B cell (primary cell): ENCODE measurements at regions not wholly inside any gene's neighbourhood (a gene's known extent, or its start where the extent isn't known, plus 50 kb on each side); places are given as distances from the start of the nearest gene placed in this dataset.

ENCODE experiments used
- ATAC-seq: fragments of 200-7000 bp; cut with Tn5 transposase; one replicate; pipeline ENCODE4 v1.10.0; 2021; ENCODE audit warnings: low read depth, mild to moderate bottlenecking, moderate number of reproducible peaks, moderate library complexity
- CTCF ChIA-PET: fragments of 350-600 bp; sonication (Branson Sonifier 250); formaldehyde crosslinking; loops from one replicate; lab custom pipeline; 2021; ENCODE audit warnings: antibody characterized with exemption, inconsistent platforms; lab: Charles Lee
- POLR2A ChIA-PET: fragments of 350-600 bp; sonication (Branson Sonifier 250); formaldehyde crosslinking; loops from one replicate; lab custom pipeline; 2021; ENCODE audit warnings: antibody characterized with exemption; lab: Charles Lee
- DNase-seq: peaks from one replicate; pipeline ENCODE4 v3.0.0; 2013
- H2AFZ ChIP-seq: 2 replicates; pipeline ENCODE4 v1.6.1; 2012; ENCODE audit warnings: mild to moderate bottlenecking, low read depth, low read length; ENCODE audit not compliant: insufficient read depth, poor library complexity, severe bottlenecking
- H3K27ac ChIP-seq, 2 donors: 1 replicate in 1 of 2; 2 replicates in 1 of 2; pipeline ENCODE4 v1.5.1; 2012 to 2013; ENCODE audit warnings: low read length in 2 of 2, mild to moderate bottlenecking in 2 of 2, moderate library complexity in 1 of 2
- H3K27me3 ChIP-seq, 4 experiments: fragments of 200-600 bp in 1 of 4; sonication (generic) in 1 of 4; replicated peaks in 1 of 4; 1 replicate in 2 of 4; 2 replicates in 2 of 4; pipeline versions ENCODE4 v1.6.1 to v1.7.0; 2013 to 2016; ENCODE audit warnings: low read length in 3 of 4, mild to moderate bottlenecking in 2 of 4, mixed read lengths in 1 of 4, moderate library complexity in 1 of 4; ENCODE audit not compliant: insufficient read depth in 4 of 4, control insufficient read depth in 3 of 4; ENCODE audit errors: control extremely low read depth in 1 of 4
- H3K36me3 ChIP-seq, 2 experiments: replicated peaks in 1 of 2; 1 replicate in 1 of 2; 2 replicates in 1 of 2; pipeline versions ENCODE4 v1.6.1 to v1.7.1; 2013; ENCODE audit warnings: low read length in 1 of 2; ENCODE audit not compliant: insufficient read depth in 2 of 2, control insufficient read depth in 1 of 2; ENCODE audit errors: control extremely low read depth in 1 of 2, extremely low read depth in 1 of 2
- H3K4me1 ChIP-seq, 2 donors: fragments of 200-600 bp in 1 of 2; sonication (generic) in 1 of 2; 1 replicate in 1 of 2; 2 replicates in 1 of 2; pipeline versions ENCODE4 v1.5.1 to v1.6.1; 2013 to 2017; ENCODE audit warnings: low read length in 2 of 2; ENCODE audit not compliant: control insufficient read depth in 2 of 2, insufficient read depth in 2 of 2
- H3K4me2 ChIP-seq: replicated peaks from 2 replicates; pipeline ENCODE3; 2012; ENCODE audit warnings: mild to moderate bottlenecking, low read depth, low read length; ENCODE audit not compliant: poor library complexity, severe bottlenecking
- H3K4me3 ChIP-seq, 5 experiments: fragments of 200-600 bp in 1 of 5; sonication (generic) in 1 of 5; 1 replicate in 3 of 5; 2 replicates in 2 of 5; pipeline versions ENCODE4 v1.5.1 to v1.7.0; 2011 to 2016; ENCODE audit warnings: low read length in 4 of 5, mild to moderate bottlenecking in 4 of 5, low read depth in 2 of 5, control low read depth in 1 of 5, moderate library complexity in 1 of 5; ENCODE audit not compliant: insufficient read depth in 1 of 5; ENCODE audit errors: control extremely low read depth in 1 of 5, extremely low read depth in 1 of 5
- H3K79me2 ChIP-seq: fragments of 200-600 bp; sonication (generic); one replicate; pipeline ENCODE4 v1.6.0; 2016; ENCODE audit warnings: low read length; ENCODE audit not compliant: control insufficient read depth, insufficient read depth
- H3K9ac ChIP-seq: fragments of 200-600 bp; sonication (generic); 2 replicates; pipeline ENCODE4 v1.6.1; 2017; ENCODE audit warnings: mild to moderate bottlenecking, low read length, moderate library complexity
- H3K9me3 ChIP-seq, 3 donors: one replicate each; pipeline versions ENCODE4 v1.6.1 to v1.7.1; 2013; ENCODE audit warnings: low read length in 2 of 3; ENCODE audit not compliant: control insufficient read depth in 2 of 3, insufficient read depth in 1 of 3; ENCODE audit errors: control extremely low read depth in 1 of 3
- H4K20me1 ChIP-seq: 2 replicates; pipeline ENCODE4 v1.6.0; 2012; ENCODE audit warnings: mild to moderate bottlenecking, low read length; ENCODE audit not compliant: insufficient read depth, control insufficient read depth, poor library complexity, severe bottlenecking
- H3K27ac Mint-ChIP-seq: one replicate; pipeline ENCODE4 v1.8.0; 2021; ENCODE audit warnings: mixed read lengths
- H3K27me3 Mint-ChIP-seq: one replicate; pipeline ENCODE4 v1.8.0; 2021; ENCODE audit warnings: mixed read lengths
- H3K4me1 Mint-ChIP-seq: one replicate; pipeline ENCODE4 v1.8.0; 2021; ENCODE audit warnings: mixed read lengths
- H3K4me3 Mint-ChIP-seq: one replicate; pipeline ENCODE4 v1.8.0; 2021; ENCODE audit warnings: mixed read lengths
- H3K9me3 Mint-ChIP-seq: one replicate; pipeline ENCODE4 v1.8.0; 2022; ENCODE audit warnings: mixed read lengths; ENCODE audit not compliant: insufficient read depth
- EZH2 ChIP-seq: IDR thresholded peaks from 2 replicates; pipeline ENCODE4 v1.6.1; 2012; ENCODE audit warnings: borderline replicate concordance, low read depth, mild to moderate bottlenecking, moderate library complexity, low read length; ENCODE audit not compliant: insufficient read depth, poor library complexity, severe bottlenecking
- WGBS: methylation state at CpG from one replicate; pipeline ENCODE4 v1.1.5; 2013; ENCODE audit warnings: missing lambda C conversion rate; ENCODE audit not compliant: insufficient coverage; 5-methylcytosine and 5-hydroxymethylcytosine counted together
- intact Hi-C: fragments of 100-400 bp; cut with micrococcal nuclease; formaldehyde crosslinking; loops from one replicate; pipeline ENCODE4 v1.10.0; 2022
- TF ChIP-seq, protein P1 (sequence below): fragments of 200-600 bp; IDR thresholded peaks from one replicate; pipeline ENCODE4 v1.8.0; 2022; ENCODE audit warnings: antibody characterized with exemption, mild to moderate bottlenecking

- H2AFZ ChIP-seq = peak overlapping the region; percentile 55
- peak overlapping the region; percentile 60 for H3K4me2 ChIP-seq
- ATAC-seq (no peak), DNase-seq (no peak)
- ChIA-PET CTCF (interaction anchor here (1.4 to 1.5 kb wide), 2 partner anchors 9 to 583 kb away, joined by 3 read pairs; no protein-coding TSS in a partner anchor), POLR2A (no interaction called here)
- no peak overlapping the region for H3K4me3 Mint-ChIP-seq
- no peaks in the 10 kb centered on the region for H3K27me3 ChIP-seq
- TF ChIP-seq, protein P1, sequence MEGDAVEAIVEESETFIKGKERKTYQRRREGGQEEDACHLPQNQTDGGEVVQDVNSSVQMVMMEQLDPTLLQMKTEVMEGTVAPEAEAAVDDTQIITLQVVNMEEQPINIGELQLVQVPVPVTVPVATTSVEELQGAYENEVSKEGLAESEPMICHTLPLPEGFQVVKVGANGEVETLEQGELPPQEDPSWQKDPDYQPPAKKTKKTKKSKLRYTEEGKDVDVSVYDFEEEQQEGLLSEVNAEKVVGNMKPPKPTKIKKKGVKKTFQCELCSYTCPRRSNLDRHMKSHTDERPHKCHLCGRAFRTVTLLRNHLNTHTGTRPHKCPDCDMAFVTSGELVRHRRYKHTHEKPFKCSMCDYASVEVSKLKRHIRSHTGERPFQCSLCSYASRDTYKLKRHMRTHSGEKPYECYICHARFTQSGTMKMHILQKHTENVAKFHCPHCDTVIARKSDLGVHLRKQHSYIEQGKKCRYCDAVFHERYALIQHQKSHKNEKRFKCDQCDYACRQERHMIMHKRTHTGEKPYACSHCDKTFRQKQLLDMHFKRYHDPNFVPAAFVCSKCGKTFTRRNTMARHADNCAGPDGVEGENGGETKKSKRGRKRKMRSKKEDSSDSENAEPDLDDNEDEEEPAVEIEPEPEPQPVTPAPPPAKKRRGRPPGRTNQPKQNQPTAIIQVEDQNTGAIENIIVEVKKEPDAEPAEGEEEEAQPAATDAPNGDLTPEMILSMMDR = no peak
- no peak for TF ChIP-seq EZH2
- peak overlapping the region; percentile 23 for H3K27ac Mint-ChIP-seq
- intact Hi-C loops = no loop called here
- peaks cover 18 to 22% of the 10 kb centered on the region in 2 donors for H3K4me1 ChIP-seq
- H3K9me3 Mint-ChIP-seq = no peaks in the 10 kb centered on the region
- no peaks in the 10 kb centered on the region for H3K36me3 ChIP-seq
- 86% methylated on average over 11 of the region's 11 CpGs for WGBS
- no peaks in the 10 kb centered on the region for H3K27me3 Mint-ChIP-seq
- H3K27ac ChIP-seq = no peak overlapping the region
- peaks cover 20% of the 10 kb centered on the region for H3K4me1 Mint-ChIP-seq
- H3K79me2 ChIP-seq = no peaks in the 10 kb centered on the region
- no peak overlapping the region for H3K9ac ChIP-seq
- no peak overlapping the region for H3K4me3 ChIP-seq
- H4K20me1 ChIP-seq = no peaks in the 10 kb centered on the region
- no peaks in the 10 kb centered on the region for H3K9me3 ChIP-seq
Observed at GRCh38 chr18:55998071-55998522, 410.1 kb upstream of the TCF4 start.

GRCh38 chr18:55997151-55997561 is 409.2 kb upstream of the TCF4 start:
- Mint-ChIP-seq H3K4me1 (peaks cover 20% of the 10 kb centered on the region), H3K27ac (peak overlapping the region; percentile 23), H3K27me3 (no peaks in the 10 kb centered on the region), H3K9me3 (no peaks in the 10 kb centered on the region), H3K4me3 (peak overlapping the region; percentile 70)
- Histone ChIP-seq H3K4me2 (peak overlapping the region; percentile 60), H3K9me3 (no peaks in the 10 kb centered on the region), H3K27me3 (no peaks in the 10 kb centered on the region), H3K4me3 (peak overlapping the region in 3 of 5 experiments; percentile 34 to 43 (median 41)), H3K4me1 (peaks cover 18 to 22% of the 10 kb centered on the region in 2 donors), H3K36me3 (no peaks in the 10 kb centered on the region), H3K9ac (peak overlapping the region; percentile 28), H3K79me2 (no peaks in the 10 kb centered on the region), H3K27ac (peak overlapping the region; percentile 30 to 38), H2AFZ (peak overlapping the region; percentile 55), H4K20me1 (no peaks in the 10 kb centered on the region)
- intact Hi-C loops = no loop called here
- peak; percentile 54 for DNase-seq
- WGBS = no CpG with 5 or more reads among the region's 6 CpGs
- CTCF ChIA-PET = interaction anchor here (1.4 to 1.5 kb wide), 2 partner anchors 8 to 582 kb away, joined by 3 read pairs; no protein-coding TSS in a partner anchor
- POLR2A ChIA-PET = no interaction called here
- no peak for TF ChIP-seq EZH2
- TF ChIP-seq, protein P1 = no peak
- peak; percentile 61 for ATAC-seq
